ENCODE measurements at regions not wholly inside any gene's neighbourhood (a gene's known extent, or its start where the extent isn't known, plus 50 kb on each side); places are given as distances from the start of the nearest gene placed in this dataset.

DNA sequence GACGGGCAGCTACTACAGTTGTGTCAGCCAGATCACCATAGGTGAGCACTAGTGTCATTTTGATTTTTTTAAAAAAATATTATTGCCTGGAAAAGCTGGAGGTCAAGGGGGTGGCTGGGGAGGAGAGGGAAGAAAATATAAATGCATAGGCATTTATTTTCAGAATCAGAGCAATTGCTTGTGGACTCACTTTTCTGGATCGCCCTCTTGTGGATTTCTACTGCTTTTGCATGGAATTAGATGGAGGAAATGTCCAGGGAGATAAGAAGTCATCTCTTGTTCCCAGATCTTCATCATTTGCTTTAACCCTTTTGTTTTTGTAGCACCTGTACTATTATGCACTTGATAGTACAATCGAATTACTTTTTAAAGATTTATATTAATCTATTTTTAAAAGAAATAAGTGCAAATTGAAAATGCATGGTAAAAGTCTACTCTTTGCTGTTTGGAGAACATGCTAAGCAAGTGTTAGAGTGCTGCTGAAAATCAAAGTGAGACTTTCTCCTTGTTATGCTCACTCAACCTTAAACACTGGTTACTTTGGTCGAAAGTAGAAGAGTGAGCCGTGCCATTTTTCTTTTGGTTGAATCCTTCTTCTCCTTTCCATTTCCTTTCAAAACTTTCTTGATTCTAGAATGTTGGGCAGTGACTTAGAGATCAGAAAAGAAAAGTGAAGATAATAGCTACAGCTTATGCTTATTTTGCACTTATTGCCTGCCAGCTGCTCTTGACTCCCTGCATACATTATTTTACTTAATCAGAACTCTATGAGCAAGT is 60.6 kb upstream of the ANO4 start:
- TF ChIP-seq, protein P1, sequence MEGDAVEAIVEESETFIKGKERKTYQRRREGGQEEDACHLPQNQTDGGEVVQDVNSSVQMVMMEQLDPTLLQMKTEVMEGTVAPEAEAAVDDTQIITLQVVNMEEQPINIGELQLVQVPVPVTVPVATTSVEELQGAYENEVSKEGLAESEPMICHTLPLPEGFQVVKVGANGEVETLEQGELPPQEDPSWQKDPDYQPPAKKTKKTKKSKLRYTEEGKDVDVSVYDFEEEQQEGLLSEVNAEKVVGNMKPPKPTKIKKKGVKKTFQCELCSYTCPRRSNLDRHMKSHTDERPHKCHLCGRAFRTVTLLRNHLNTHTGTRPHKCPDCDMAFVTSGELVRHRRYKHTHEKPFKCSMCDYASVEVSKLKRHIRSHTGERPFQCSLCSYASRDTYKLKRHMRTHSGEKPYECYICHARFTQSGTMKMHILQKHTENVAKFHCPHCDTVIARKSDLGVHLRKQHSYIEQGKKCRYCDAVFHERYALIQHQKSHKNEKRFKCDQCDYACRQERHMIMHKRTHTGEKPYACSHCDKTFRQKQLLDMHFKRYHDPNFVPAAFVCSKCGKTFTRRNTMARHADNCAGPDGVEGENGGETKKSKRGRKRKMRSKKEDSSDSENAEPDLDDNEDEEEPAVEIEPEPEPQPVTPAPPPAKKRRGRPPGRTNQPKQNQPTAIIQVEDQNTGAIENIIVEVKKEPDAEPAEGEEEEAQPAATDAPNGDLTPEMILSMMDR (IDR thresholded peaks at IDR 0.05; ENCODE audit: low read depth, low read length): peak; percentile 55
- TF ChIP-seq POLR2A (IDR thresholded peaks at IDR 0.05; ENCODE audit: extremely low read depth, insufficient read length): no peak
- TF ChIP-seq, protein P2, sequence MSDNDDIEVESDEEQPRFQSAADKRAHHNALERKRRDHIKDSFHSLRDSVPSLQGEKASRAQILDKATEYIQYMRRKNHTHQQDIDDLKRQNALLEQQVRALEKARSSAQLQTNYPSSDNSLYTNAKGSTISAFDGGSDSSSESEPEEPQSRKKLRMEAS (IDR thresholded peaks at IDR 0.05; ENCODE audit: low read depth, low read length): no peak
